BLaER1 (cell line): ENCODE measurements at regions not wholly inside any gene's neighbourhood (a gene's known extent, or its start where the extent isn't known, plus 50 kb on each side); places are given as distances from the start of the nearest gene placed in this dataset.

Experiments used
- H3K27ac ChIP-seq: shearing (Covaris generic); formaldehyde crosslinking; 2 replicates; pipeline ENCODE4 v1.8.1; 2022
- H3K27me3 ChIP-seq: shearing (Covaris generic); formaldehyde crosslinking; 2 replicates; pipeline ENCODE4 v1.8.1; 2022
- H3K36me3 ChIP-seq: shearing (Covaris generic); formaldehyde crosslinking; 2 replicates; pipeline ENCODE4 v1.8.1; 2022
- H3K4me1 ChIP-seq: shearing (Covaris generic); formaldehyde crosslinking; 2 replicates; pipeline ENCODE4 v1.8.1; 2022
- H3K4me2 ChIP-seq: shearing (Covaris generic); formaldehyde crosslinking; 2 replicates; pipeline ENCODE4 v1.8.1; 2022
- H3K4me3 ChIP-seq: shearing (Covaris generic); formaldehyde crosslinking; 2 replicates; pipeline ENCODE4 v1.8.1; 2022
- H3K9ac ChIP-seq: shearing (Covaris generic); formaldehyde crosslinking; 2 replicates; pipeline ENCODE4 v1.8.1; 2022
- H3K9me3 ChIP-seq: shearing (Covaris generic); formaldehyde crosslinking; 2 replicates; pipeline ENCODE4 v1.8.1; 2022
- H4K20me1 ChIP-seq: shearing (Covaris generic); formaldehyde crosslinking; 2 replicates; pipeline ENCODE4 v1.8.1; 2022
- Cebpa-rat ChIP-seq: shearing (Covaris generic); IDR thresholded peaks from 2 replicates; pipeline ENCODE4 v1.8.1; 2022

DNA sequence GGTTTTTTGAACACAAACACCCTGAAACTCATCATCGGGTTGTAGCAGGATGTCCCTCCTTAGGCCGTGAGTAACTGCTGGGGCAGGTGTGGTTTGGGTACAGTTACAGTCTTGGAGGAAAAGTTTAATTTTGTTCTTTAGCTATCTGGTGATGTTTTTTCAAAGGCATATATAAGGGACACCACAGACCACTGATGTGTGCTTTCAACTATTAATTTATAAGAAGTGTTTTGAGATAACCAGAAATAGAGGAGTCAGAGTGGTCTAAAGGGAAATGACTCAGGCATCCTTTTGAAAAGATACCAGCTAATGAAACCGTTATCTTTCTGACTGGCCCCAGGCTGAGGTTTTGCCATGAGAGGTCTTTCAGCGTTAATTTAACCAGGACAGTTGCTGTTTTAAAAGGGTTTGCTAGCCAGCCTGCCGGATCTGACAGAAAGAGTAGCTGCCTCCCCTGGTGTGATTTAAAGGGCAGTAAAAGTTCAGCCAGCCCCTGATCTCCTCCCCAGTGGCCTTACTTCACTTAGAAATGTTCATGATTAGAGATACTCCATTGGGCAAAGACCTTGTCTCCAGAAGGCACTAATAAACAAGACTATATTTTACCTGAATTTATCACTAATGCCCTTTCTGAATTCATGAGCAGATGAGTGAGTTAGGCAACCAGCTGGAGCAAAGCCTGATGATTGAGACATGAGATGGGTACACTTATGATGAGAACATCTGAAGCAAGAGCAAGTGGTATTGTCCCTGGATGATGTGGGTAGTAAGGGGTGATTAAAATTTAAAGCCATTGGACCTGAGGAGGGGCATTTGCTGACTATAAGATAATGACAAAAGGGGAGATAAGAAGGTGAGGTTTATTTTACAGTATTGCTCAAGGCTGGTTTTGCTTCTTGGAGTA lies 482.5 kb upstream of the TBL1XR1 start:
- TF ChIP-seq Cebpa-rat: peak; percentile 25; the same call in 1 of the 2 replicates
- Histone ChIP-seq H3K27ac (peak overlapping the region; percentile 88), H3K36me3 (no peaks in the 10 kb centered on the region), H3K27me3 (no peaks in the 10 kb centered on the region), H4K20me1 (no peaks in the 10 kb centered on the region), H3K9me3 (peaks cover 7% of the 10 kb centered on the region), H3K9ac (peak overlapping the region; percentile 63), H3K4me1 (peaks cover 99% of the 10 kb centered on the region), H3K4me2 (peak overlapping the region; percentile 90), H3K4me3 (0 out of 2 replicates have a peak overlapping the region, but pooled peaks have one; percentile 8)

DNA sequence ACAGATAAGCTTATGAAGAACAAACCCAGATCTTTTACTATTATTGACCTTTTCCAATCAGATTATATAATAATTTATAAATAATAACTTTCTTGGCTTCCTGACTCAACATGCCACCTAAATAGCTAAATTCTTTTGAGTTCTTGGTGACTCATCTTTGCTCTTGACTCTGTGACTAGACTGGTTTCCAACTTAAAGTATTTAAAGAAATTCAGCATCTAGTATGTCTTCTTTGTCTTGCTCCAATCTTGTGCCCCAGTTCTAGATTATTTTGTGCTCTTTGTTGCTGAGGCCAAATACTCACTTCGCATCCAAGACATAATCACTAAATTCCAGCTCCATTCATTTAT lies 483.2 kb upstream of the TBL1XR1 start:
- peaks cover 100% of the 10 kb centered on the region for H3K4me1 ChIP-seq
- H3K27me3 ChIP-seq: no peaks in the 10 kb centered on the region
- no peak for TF ChIP-seq Cebpa-rat
- H3K4me3 ChIP-seq: 0 out of 2 replicates have a peak overlapping the region, but pooled peaks have one; percentile 8
- H3K4me2 ChIP-seq: peak overlapping the region; percentile 90
- peak overlapping the region; percentile 88 for H3K27ac ChIP-seq
- peaks cover under 1% of the 10 kb centered on the region for H3K9me3 ChIP-seq
- no peaks in the 10 kb centered on the region for H3K36me3 ChIP-seq
- H3K9ac ChIP-seq: peak overlapping the region; percentile 63; the same call in 1 of the 2 replicates
- no peaks in the 10 kb centered on the region for H4K20me1 ChIP-seq

DNA sequence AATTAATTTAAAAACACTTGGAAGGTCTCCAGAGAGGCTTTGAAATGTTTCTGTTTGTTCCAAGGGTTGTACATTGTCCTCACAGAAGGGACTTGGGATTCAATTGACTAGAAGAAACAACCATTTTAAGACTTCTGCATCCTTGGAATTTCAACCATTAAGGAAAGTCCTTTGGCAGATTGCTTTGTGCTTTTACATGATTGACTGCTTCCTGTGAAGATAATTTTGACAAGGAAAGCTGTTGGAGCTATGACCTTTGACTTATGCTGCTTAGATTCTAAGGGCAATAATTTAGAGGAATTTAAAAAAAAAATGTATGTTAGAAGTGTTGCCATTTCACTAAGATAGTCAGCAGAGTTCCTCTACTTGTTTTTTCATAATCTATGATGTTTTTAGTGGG lies 483.9 kb upstream of the TBL1XR1 start:
- H3K4me1 ChIP-seq: peaks cover 100% of the 10 kb centered on the region
- peaks cover 6% of the 10 kb centered on the region; the same call in 1 of the 2 replicates for H3K9me3 ChIP-seq
- peak overlapping the region; percentile 88 for H3K27ac ChIP-seq
- H3K27me3 ChIP-seq: no peaks in the 10 kb centered on the region
- no peaks in the 10 kb centered on the region for H4K20me1 ChIP-seq
- peak overlapping the region; percentile 63; the same call in 1 of the 2 replicates for H3K9ac ChIP-seq
- H3K36me3 ChIP-seq: peaks cover 4% of the 10 kb centered on the region; the same call in 1 of the 2 replicates
- H3K4me3 ChIP-seq: no peak overlapping the region
- TF ChIP-seq Cebpa-rat: no peak
- H3K4me2 ChIP-seq: peak overlapping the region; percentile 90

DNA sequence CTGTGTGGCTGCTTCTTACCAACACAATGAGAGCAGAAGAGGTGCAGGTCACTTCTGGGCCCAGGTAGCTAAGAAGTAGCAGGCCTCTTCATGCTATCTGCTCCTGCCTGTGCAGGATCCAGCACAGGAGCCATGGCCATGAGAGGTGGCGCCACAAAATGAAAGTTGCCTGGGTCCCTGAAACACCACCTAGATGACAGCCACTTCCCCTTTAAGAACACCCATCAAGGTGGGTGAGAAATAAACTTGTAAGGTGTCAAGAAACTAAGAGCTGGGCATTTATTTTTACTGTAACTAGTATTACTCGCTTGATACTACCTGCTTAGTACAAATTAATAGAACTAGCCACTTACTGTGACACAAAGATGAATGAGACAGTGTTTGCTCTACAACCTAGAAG lies 484.6 kb upstream of the TBL1XR1 start:
- Histone ChIP-seq H3K27me3 (no peaks in the 10 kb centered on the region), H4K20me1 (no peaks in the 10 kb centered on the region), H3K4me3 (peak overlapping the region; percentile 51), H3K27ac (peak overlapping the region; percentile 88), H3K9ac (peak overlapping the region; percentile 76), H3K4me2 (peak overlapping the region; percentile 90), H3K9me3 (peaks cover 13% of the 10 kb centered on the region; the same call in 1 of the 2 replicates), H3K4me1 (peaks cover 100% of the 10 kb centered on the region), H3K36me3 (peaks cover 11% of the 10 kb centered on the region)
- TF ChIP-seq Cebpa-rat: no peak

DNA sequence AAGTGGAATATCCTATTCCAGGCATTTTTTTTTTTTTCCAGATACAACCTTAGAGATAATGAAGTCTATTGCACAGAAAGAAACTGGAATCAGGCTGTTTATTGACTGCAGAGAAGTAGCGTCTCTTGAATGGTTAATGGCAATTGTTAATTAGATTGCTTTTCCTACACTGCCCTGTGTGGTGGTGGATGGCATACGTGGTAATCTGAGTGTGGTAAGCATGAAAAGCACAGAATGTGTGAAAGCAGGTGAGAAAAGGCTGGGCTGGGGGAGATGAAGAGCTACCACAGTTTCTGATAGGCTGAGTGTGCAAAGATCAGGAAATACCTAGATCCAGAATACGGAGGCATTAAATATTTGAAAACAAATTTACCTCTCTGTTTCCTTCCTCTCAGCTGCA lies 486.3 kb upstream of the TBL1XR1 start:
- no peaks in the 10 kb centered on the region for H4K20me1 ChIP-seq
- no peak overlapping the region for H3K4me3 ChIP-seq
- H3K4me2 ChIP-seq: peak overlapping the region; percentile 90
- H3K27me3 ChIP-seq: no peaks in the 10 kb centered on the region
- H3K9me3 ChIP-seq: peaks cover 27% of the 10 kb centered on the region
- no peak for TF ChIP-seq Cebpa-rat
- H3K27ac ChIP-seq: peak overlapping the region; percentile 88
- peaks cover 17% of the 10 kb centered on the region for H3K36me3 ChIP-seq
- peak overlapping the region; percentile 21; the same call in 1 of the 2 replicates for H3K9ac ChIP-seq
- peaks cover 100% of the 10 kb centered on the region for H3K4me1 ChIP-seq

DNA sequence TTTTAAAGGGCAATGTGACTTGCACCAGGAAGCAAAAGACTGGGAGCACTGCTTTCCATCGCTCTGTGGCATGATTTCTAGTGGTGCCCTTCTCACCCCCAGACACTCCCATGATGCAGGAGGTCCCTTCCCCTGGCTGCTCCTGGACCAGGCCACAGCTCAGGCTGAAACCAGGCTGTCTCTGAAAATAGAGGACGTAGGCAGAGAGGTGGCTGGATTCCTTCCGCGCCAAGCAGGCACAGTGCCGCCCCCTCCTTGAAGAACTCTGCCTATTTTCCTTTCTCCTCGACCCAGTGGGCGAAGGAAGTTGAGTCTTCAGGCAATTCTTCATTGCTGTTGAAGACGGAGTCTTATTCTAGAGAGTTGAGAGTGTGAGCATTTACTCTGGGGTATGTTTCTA lies 489.4 kb upstream of the TBL1XR1 start:
- Histone ChIP-seq H3K27me3 (no peaks in the 10 kb centered on the region), H3K4me2 (peak overlapping the region; percentile 21), H3K9ac (no peak overlapping the region), H3K36me3 (peaks cover 17% of the 10 kb centered on the region), H3K4me1 (peaks cover 99% of the 10 kb centered on the region), H3K4me3 (no peak overlapping the region), H3K9me3 (peaks cover 31% of the 10 kb centered on the region), H3K27ac (peak overlapping the region; percentile 88; the same call in 1 of the 2 replicates), H4K20me1 (no peaks in the 10 kb centered on the region)
- TF ChIP-seq Cebpa-rat: no peak

DNA sequence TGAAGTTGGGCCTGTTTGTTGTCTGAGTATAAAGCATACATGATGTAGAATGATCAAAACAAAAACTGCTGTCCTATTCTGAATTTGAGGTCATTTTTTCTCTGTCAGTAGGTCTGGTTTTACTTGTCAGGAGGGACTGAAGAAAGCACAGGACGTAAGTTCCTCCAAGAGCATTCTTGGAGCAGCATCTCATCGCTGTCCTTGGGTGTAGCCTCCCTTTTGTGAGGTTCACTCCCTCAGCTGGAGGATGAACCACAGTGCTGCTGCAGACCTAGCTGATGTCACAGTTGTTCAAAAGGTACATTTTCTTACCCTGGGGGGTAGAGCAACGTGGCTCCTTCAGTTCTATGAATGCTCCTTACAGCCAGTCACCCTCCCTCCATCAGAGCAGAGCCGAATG lies 490.0 kb upstream of the TBL1XR1 start:
- Histone ChIP-seq H3K4me2 (0 out of 2 replicates have a peak overlapping the region, but pooled peaks have one; percentile 1), H3K4me1 (peaks cover 99% of the 10 kb centered on the region), H3K9ac (no peak overlapping the region)

DNA sequence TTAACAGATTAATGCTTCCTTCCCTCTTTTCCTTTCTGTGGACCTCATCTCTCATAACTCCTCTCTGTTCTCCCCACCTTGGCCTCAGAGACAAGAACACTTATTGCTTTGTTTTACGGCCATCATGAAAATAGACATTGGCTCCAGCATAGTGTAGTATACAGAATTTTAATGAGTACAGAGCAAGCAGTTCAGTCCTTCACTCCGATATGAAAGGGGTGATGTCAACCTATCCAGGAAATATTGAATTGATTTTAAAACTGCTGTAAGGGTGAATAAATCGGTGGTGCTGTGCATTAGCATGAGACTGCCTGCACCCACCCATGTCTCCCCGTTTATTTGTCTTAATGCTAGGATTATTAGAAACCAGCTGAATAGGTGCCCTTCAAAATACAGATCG lies 490.9 kb upstream of the TBL1XR1 start:
- Histone ChIP-seq H3K36me3 (peaks cover 17% of the 10 kb centered on the region), H3K9me3 (peaks cover 31% of the 10 kb centered on the region), H3K9ac (no peak overlapping the region), H3K4me3 (no peak overlapping the region), H3K27ac (no peak overlapping the region), H4K20me1 (no peaks in the 10 kb centered on the region), H3K4me1 (peaks cover 99% of the 10 kb centered on the region), H3K27me3 (no peaks in the 10 kb centered on the region), H3K4me2 (no peak overlapping the region)
- no peak for TF ChIP-seq Cebpa-rat

More for the DNA sequence above, 490.0 kb upstream of the TBL1XR1 start:
- H3K27me3 ChIP-seq: no peaks in the 10 kb centered on the region
- H3K36me3 ChIP-seq: peaks cover 17% of the 10 kb centered on the region
- no peaks in the 10 kb centered on the region for H4K20me1 ChIP-seq
- no peak overlapping the region; the same call in 1 of the 2 replicates for H3K27ac ChIP-seq
- no peak overlapping the region for H3K4me3 ChIP-seq
- H3K9me3 ChIP-seq: peaks cover 31% of the 10 kb centered on the region
- TF ChIP-seq Cebpa-rat: no peak

DNA sequence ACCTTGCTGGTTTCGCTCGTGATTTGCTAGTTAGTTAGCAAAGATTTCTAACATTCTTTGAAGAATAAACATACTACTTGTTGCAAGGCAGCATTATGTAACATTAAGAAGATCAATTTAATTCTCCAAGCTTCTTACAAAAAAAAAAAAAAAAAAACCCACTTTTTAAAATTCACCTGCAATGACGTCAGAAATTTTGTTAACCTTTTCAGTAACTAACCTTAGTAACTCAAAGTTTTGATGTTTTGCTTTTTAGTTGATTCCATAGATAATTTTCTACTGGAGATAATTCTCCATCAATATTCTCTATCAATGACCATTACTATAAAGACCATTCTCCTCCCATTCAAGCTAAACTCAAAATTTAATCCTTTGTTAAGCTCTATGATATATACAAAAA lies 491.8 kb upstream of the TBL1XR1 start:
- Histone ChIP-seq H3K27me3 (no peaks in the 10 kb centered on the region), H3K9me3 (peaks cover 31% of the 10 kb centered on the region), H3K4me1 (peaks cover 99% of the 10 kb centered on the region), H4K20me1 (no peaks in the 10 kb centered on the region), H3K4me2 (no peak overlapping the region), H3K4me3 (no peak overlapping the region), H3K27ac (no peak overlapping the region), H3K9ac (no peak overlapping the region), H3K36me3 (peaks cover 17% of the 10 kb centered on the region)
- TF ChIP-seq Cebpa-rat: no peak

DNA sequence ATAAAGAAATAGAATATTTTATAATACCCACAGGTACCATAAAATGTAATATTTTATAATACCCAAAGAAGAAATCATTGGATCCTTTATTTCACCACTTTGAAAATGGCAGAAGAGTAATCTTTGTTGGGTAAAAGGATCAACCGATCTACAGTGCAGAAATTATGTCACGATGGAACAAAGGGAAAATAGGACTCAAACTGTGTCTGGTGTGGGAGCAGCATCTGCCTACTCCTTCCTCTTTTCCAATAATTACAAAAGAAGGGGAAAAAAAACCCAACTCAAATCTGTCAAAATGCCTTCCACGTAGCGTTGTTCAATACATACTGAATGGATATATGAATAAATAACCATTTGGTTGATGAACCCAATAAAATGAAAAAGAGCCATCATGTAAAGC lies 492.6 kb upstream of the TBL1XR1 start:
- no peak for TF ChIP-seq Cebpa-rat
- H3K9me3 ChIP-seq: peaks cover 31% of the 10 kb centered on the region
- peaks cover 17% of the 10 kb centered on the region for H3K36me3 ChIP-seq
- H3K4me3 ChIP-seq: no peak overlapping the region
- H3K27ac ChIP-seq: no peak overlapping the region
- peak overlapping the region; percentile 21; the same call in 1 of the 2 replicates for H3K4me2 ChIP-seq
- H4K20me1 ChIP-seq: no peaks in the 10 kb centered on the region
- no peaks in the 10 kb centered on the region for H3K27me3 ChIP-seq
- peaks cover 99% of the 10 kb centered on the region for H3K4me1 ChIP-seq
- no peak overlapping the region for H3K9ac ChIP-seq
